HEK293 (cell line): ENCODE measurements at regions not wholly inside any gene's neighbourhood (a gene's known extent, or its start where the extent isn't known, plus 50 kb on each side); places are given as distances from the start of the nearest gene placed in this dataset.

Experiments used
- REPIN1 ChIP-seq: fragments of 450-650 bp; formaldehyde crosslinking; IDR thresholded peaks from 2 replicates; pipeline ENCODE4 v1.5.1; 2017; ENCODE audit warnings: missing biosample characterization, missing genetic modification characterization, low read depth
- ZBTB7A ChIP-seq: fragments of 450-650 bp; formaldehyde crosslinking; IDR thresholded peaks from 2 replicates; pipeline ENCODE4 v1.5.1; 2016; ENCODE audit warnings: low read depth, missing biosample characterization, missing genetic modification characterization
- ZEB2 ChIP-seq: fragments of 450-650 bp; formaldehyde crosslinking; IDR thresholded peaks from 2 replicates; pipeline ENCODE4 v1.5.1; 2016; ENCODE audit warnings: missing biosample characterization, missing genetic modification characterization
- ZNF677 ChIP-seq: fragments of 450-650 bp; IDR thresholded peaks from 2 replicates; pipeline ENCODE4 v1.5.0; 2018; ENCODE audit warnings: missing biosample characterization, mild to moderate bottlenecking, missing genetic modification characterization, moderate library complexity
- TF ChIP-seq, protein P1 (sequence below): fragments of 450-650 bp; formaldehyde crosslinking; IDR thresholded peaks from 2 replicates; pipeline ENCODE4 v1.5.1; 2016; ENCODE audit warnings: missing biosample characterization, missing genetic modification characterization

DNA sequence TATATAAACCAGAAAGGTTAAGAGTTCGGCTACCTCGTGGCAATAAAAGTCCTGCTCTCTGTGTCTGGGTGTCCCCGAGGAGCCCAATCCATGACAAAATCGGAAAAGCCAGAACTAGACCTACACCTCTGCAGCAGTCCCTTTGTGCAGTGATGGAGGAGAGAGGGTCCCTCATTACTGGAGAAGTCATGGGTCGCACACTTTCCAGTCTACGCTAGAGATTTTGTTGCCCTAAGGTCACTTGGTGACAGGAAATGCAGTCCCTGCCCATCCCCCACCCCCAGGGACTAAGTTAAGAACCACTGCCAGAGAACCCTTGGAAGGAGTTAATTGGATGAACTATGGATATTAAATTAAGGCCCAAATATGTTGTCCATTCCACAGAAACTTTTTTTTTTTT lies 104.4 kb upstream of the ATF7IP start:
- TF ChIP-seq, protein P1, sequence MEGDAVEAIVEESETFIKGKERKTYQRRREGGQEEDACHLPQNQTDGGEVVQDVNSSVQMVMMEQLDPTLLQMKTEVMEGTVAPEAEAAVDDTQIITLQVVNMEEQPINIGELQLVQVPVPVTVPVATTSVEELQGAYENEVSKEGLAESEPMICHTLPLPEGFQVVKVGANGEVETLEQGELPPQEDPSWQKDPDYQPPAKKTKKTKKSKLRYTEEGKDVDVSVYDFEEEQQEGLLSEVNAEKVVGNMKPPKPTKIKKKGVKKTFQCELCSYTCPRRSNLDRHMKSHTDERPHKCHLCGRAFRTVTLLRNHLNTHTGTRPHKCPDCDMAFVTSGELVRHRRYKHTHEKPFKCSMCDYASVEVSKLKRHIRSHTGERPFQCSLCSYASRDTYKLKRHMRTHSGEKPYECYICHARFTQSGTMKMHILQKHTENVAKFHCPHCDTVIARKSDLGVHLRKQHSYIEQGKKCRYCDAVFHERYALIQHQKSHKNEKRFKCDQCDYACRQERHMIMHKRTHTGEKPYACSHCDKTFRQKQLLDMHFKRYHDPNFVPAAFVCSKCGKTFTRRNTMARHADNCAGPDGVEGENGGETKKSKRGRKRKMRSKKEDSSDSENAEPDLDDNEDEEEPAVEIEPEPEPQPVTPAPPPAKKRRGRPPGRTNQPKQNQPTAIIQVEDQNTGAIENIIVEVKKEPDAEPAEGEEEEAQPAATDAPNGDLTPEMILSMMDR: no peak
- TF ChIP-seq REPIN1 (tag by site-specific recombination) (no peak), ZNF677 (tag by site-specific recombination) (no peak), ZBTB7A (tag by site-specific recombination) (no peak), ZEB2 (no peak)
